ENCODE measurements at regions not wholly inside any gene's neighbourhood (a gene's known extent, or its start where the extent isn't known, plus 50 kb on each side); places are given as distances from the start of the nearest gene placed in this dataset.

DNA sequence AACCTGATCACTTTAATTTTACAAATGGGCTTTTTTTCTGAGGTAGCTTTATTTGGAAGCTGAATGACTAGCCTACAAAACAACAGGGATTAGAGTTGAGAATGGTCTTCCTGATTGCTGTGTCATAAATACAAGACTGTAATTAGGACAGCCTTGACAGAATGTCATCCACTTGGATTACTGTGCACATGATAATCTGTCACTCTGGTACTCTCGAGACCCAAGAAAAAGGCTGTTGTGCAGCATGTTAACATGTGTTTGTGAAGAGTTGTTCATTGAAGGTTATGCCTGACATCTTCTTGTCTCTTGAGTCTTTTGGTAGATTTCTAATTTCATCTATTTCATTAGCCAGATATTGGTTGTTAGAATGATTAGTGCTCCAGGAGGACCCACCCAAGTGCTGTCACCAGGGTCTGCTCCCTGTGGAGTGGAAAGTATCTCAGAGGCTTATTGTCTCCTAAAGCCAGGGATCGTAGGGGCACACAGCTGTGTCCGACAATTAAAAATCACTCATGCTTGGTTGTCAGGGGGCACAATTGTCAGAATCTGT, 212.2 kb upstream of the GPRIN3 start:
- no peaks in the 10 kb centered on the region for H3K9me3 Mint-ChIP-seq
- H3K27me3 Mint-ChIP-seq (ENCODE audit: low read depth, poor library complexity): peaks cover 4% of the 10 kb centered on the region
- no peak overlapping the region for H3K4me3 Mint-ChIP-seq
- no peaks in the 10 kb centered on the region for H3K36me3 Mint-ChIP-seq (ENCODE audit: low read depth)
- TF ChIP-seq, protein P1, sequence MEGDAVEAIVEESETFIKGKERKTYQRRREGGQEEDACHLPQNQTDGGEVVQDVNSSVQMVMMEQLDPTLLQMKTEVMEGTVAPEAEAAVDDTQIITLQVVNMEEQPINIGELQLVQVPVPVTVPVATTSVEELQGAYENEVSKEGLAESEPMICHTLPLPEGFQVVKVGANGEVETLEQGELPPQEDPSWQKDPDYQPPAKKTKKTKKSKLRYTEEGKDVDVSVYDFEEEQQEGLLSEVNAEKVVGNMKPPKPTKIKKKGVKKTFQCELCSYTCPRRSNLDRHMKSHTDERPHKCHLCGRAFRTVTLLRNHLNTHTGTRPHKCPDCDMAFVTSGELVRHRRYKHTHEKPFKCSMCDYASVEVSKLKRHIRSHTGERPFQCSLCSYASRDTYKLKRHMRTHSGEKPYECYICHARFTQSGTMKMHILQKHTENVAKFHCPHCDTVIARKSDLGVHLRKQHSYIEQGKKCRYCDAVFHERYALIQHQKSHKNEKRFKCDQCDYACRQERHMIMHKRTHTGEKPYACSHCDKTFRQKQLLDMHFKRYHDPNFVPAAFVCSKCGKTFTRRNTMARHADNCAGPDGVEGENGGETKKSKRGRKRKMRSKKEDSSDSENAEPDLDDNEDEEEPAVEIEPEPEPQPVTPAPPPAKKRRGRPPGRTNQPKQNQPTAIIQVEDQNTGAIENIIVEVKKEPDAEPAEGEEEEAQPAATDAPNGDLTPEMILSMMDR (IDR thresholded peaks at IDR 0.05): no peak
- no peaks in the 10 kb centered on the region for H3K4me1 Mint-ChIP-seq
- H3K27ac Mint-ChIP-seq: no peak overlapping the region
- no peak for DNase-seq

DNA sequence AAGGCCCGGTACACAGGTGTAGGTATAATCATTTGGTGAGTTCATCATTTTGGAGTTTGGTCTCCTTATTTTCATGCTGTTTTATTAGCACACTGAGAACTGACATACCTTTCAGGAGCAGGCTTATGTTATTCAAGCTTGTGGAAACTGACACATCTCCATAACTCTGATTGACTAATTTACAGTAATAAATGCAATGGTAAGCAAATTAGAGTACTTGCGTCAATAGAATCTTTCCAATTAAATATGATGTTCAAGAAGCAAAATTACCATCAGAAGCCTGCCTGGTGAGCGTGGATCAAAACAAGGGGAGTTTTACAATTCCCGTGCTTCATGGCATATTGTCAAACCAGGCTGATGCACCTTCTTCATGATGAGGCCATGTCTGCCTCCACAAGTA, 210.7 kb upstream of the GPRIN3 start:
- Mint-ChIP-seq H3K27me3 (ENCODE audit: low read depth, poor library complexity) (peaks cover 4% of the 10 kb centered on the region), H3K4me3 (no peak overlapping the region), H3K27ac (no peak overlapping the region), H3K4me1 (no peaks in the 10 kb centered on the region), H3K36me3 (ENCODE audit: low read depth) (no peaks in the 10 kb centered on the region), H3K9me3 (no peaks in the 10 kb centered on the region)
- DNase-seq: no peak
- TF ChIP-seq, protein P1 (IDR thresholded peaks at IDR 0.05): no peak

DNA sequence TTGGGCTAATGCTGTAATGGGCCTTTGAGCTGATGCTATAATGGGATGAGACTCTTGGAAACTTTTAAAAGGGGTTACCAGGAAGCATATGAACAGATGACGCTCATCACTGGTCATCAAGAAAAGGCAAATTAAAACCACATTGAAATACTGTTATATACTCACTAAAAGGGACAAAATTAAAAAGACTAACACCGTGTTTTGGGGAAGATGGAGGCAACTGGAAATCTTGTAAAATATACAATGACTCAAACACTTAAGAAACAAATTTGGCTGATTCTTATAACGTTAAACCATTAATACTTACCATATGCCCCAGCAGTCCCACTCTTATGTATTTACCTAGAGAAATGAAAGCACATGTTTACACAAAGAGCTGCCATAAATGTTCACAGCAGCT, 207.2 kb upstream of the GPRIN3 start:
- Mint-ChIP-seq H3K27ac (no peak overlapping the region), H3K9me3 (peaks cover 1% of the 10 kb centered on the region), H3K4me3 (no peak overlapping the region), H3K27me3 (ENCODE audit: low read depth, poor library complexity) (peaks cover 8% of the 10 kb centered on the region), H3K4me1 (no peaks in the 10 kb centered on the region), H3K36me3 (ENCODE audit: low read depth) (no peaks in the 10 kb centered on the region)
- no peak for DNase-seq
- TF ChIP-seq, protein P1 (IDR thresholded peaks at IDR 0.05): no peak

DNA sequence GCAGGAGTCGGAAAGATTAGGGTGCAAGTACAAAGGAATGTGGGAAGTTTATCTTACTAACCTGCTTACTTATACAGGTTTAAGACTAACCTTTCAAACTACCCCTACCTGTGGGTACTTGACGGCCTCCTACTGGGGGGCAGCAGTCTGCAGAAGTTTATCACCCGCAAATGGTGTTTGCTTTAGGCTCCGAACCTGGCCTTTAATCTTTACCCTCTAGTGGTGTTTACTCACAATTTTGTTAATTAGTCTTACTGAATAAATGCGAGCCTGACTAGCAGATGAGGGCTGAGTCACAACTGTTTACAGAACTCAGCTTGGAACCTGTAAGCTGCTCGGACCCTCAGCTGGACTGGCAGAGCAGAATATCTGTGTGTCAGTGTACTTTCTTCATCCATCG, 204.2 kb upstream of the GPRIN3 start:
- Mint-ChIP-seq H3K4me1 (no peaks in the 10 kb centered on the region), H3K27me3 (ENCODE audit: low read depth, poor library complexity) (peaks cover 4% of the 10 kb centered on the region)

DNA sequence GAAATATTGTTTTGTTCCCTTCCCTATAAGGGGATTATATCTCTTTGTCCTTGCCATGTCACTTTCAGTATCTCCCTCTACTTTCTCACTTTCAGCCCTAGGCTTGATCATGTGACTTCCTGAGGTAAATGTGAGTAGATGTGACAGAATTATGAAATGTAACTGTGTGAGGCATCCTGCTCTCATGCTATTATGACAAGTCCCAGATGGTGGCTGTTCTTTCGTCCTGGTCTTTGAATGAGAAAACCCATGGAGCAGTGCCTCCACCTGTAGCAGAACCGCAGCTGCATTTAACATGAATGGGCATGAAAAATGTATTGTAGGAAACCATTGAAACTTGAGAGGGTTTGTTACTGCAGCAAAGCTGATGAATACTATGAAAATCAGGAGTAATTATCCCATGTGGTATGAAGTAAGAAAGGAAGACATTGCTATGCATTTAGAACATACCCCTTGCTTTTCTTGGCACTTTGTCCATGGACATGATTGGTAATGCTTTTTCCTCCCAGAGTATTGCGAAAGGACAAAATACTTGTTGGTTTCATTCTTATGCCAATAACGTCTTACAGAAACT, 202.2 kb upstream of the GPRIN3 start:
- no peaks in the 10 kb centered on the region for H3K4me1 Mint-ChIP-seq
- H3K27ac Mint-ChIP-seq: no peak overlapping the region
- peaks cover 4% of the 10 kb centered on the region for H3K27me3 Mint-ChIP-seq (ENCODE audit: low read depth, poor library complexity)
- no peak overlapping the region for H3K4me3 Mint-ChIP-seq
- TF ChIP-seq, protein P1 (IDR thresholded peaks at IDR 0.05): no peak
- no peak for DNase-seq
- H3K36me3 Mint-ChIP-seq (ENCODE audit: low read depth): peaks cover 4% of the 10 kb centered on the region
- peaks cover 15% of the 10 kb centered on the region for H3K9me3 Mint-ChIP-seq

More for the DNA sequence above, 204.2 kb upstream of the GPRIN3 start:
- no peak for DNase-seq
- H3K4me3 Mint-ChIP-seq: no peak overlapping the region
- H3K27ac Mint-ChIP-seq: no peak overlapping the region
- TF ChIP-seq, protein P1 (IDR thresholded peaks at IDR 0.05): no peak
- peaks cover 4% of the 10 kb centered on the region for H3K36me3 Mint-ChIP-seq (ENCODE audit: low read depth)
- H3K9me3 Mint-ChIP-seq: peaks cover 15% of the 10 kb centered on the region

DNA sequence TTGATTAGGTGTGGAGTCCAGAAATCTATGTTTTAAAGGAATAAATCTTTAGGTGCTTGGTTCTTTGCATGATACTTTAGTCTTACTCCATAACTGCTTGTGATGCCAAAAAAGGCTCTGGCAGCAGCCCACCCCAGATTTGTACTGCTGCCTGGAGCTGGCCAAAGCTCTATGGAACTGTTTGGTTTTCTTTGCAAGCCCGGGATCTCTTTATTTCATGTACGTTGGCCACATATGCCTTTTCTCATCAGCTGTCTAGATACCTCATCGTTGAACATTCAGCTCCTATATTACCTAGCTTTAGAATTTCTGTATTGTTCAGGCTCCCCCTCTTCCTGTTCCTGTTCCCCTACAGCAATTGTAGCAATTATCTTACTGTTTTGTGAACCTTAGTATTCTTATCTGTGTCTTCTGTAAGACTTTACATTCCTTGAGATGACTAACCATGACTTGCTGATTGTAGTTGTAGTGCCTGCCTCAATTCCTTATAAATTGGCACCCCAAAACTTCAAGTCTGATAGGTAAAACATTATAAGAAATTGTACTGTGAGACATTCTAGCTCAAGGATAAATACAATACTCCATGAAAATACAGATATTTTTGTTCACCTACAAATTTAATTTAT, 199.4 kb upstream of the GPRIN3 start:
- Mint-ChIP-seq H3K4me3 (no peak overlapping the region), H3K27ac (no peak overlapping the region), H3K4me1 (no peaks in the 10 kb centered on the region), H3K27me3 (ENCODE audit: low read depth, poor library complexity) (peaks cover 4% of the 10 kb centered on the region), H3K9me3 (peaks cover 15% of the 10 kb centered on the region), H3K36me3 (ENCODE audit: low read depth) (peaks cover 4% of the 10 kb centered on the region)
- TF ChIP-seq, protein P1 (IDR thresholded peaks at IDR 0.05): no peak
- no peak for DNase-seq
